Caco-2 (cell line): ENCODE measurements at regions not wholly inside any gene's neighbourhood (a gene's known extent, or its start where the extent isn't known, plus 50 kb on each side); places are given as distances from the start of the nearest gene placed in this dataset.

Experiments
- BruUV-seq: library from RNA; stranded (reverse); fragments of 400-500 nt; replicated peaks from 2 replicates; lab custom pipeline; 2021; lab: Mats Ljungman, UMichigan
- CTCF ChIA-PET: fragments of 300-600 bp; sonication (Branson Sonifier 250); formaldehyde crosslinking; loops from one replicate; lab custom pipeline; 2022; ENCODE audit warnings: antibody characterized with exemption; lab: Charles Lee
- POLR2A ChIA-PET: fragments of 300-600 bp; sonication (Branson Sonifier 250); formaldehyde crosslinking; loops from one replicate; lab custom pipeline; 2022; ENCODE audit warnings: antibody characterized with exemption; lab: Charles Lee
- DNase-seq, 2 experiments: peaks; one replicate each; pipeline versions ENCODE4 v3.0.0 to v3.0.0-alpha.2; 2020 to 2022
- H3K27me3 ChIP-seq: replicated peaks from 2 replicates; pipeline ENCODE4 v1.6.0; 2011; ENCODE audit warnings: low read length; ENCODE audit not compliant: control insufficient read depth, insufficient read depth
- H3K36me3 ChIP-seq: 2 replicates; pipeline ENCODE4 v1.5.1; 2011; ENCODE audit warnings: low read length; ENCODE audit not compliant: control insufficient read depth, insufficient read depth
- H3K4me1 ChIP-seq: fragments of 250-450 bp; sonication (Bioruptor Pico); 2 replicates; pipeline ENCODE4 v1.5.1; 2020; ENCODE audit warnings: mild to moderate bottlenecking
- H3K4me3 ChIP-seq: 2 replicates; pipeline ENCODE4 v1.5.1; 2011; ENCODE audit warnings: low read depth, mild to moderate bottlenecking, control low read depth, low read length
- H3K9me3 ChIP-seq: fragments of 250-450 bp; sonication (Bioruptor Pico); 2 replicates; pipeline ENCODE4 v1.5.1; 2020; ENCODE audit warnings: mild to moderate bottlenecking, moderate library complexity
- H3K27ac Mint-ChIP-seq: one replicate; pipeline ENCODE4 v1.8.0; 2022; ENCODE audit warnings: mixed read lengths; ENCODE audit not compliant: unreplicated experiment
- H3K27me3 Mint-ChIP-seq: one replicate; pipeline ENCODE4 v1.8.0; 2022; ENCODE audit warnings: mixed read lengths; ENCODE audit not compliant: insufficient read depth, unreplicated experiment
- H3K36me3 Mint-ChIP-seq: one replicate; pipeline ENCODE4 v1.8.0; 2022; ENCODE audit warnings: mild to moderate bottlenecking, mixed read lengths; ENCODE audit not compliant: insufficient read depth, unreplicated experiment
- H3K4me1 Mint-ChIP-seq: one replicate; pipeline ENCODE4 v1.8.0; 2022; ENCODE audit warnings: low read depth, mixed read lengths; ENCODE audit not compliant: unreplicated experiment
- H3K4me3 Mint-ChIP-seq: one replicate; pipeline ENCODE4 v1.8.0; 2022; ENCODE audit warnings: mild to moderate bottlenecking, moderate library complexity, mixed read lengths; ENCODE audit not compliant: unreplicated experiment
- H3K9me3 Mint-ChIP-seq: one replicate; pipeline ENCODE4 v1.8.0; 2022; ENCODE audit warnings: mixed read lengths; ENCODE audit not compliant: unreplicated experiment
- intact Hi-C: fragments of 100-400 bp; cut with micrococcal nuclease; formaldehyde crosslinking; loops from one replicate; pipeline ENCODE4 v1.10.0; 2022; ENCODE audit not compliant: unreplicated experiment
- TF ChIP-seq, protein P1 (sequence below), 2 experiments: fragments of 200-600 bp in 1 of 2; IDR thresholded peaks; 1 replicate in 1 of 2; 2 replicates in 1 of 2; pipeline versions ENCODE4 v1.5.1 to v1.8.0; 2011 to 2022; ENCODE audit warnings: antibody characterized with exemption in 1 of 2, control low read depth in 1 of 2, inconsistent platforms in 1 of 2, low read depth in 1 of 2, low read length in 1 of 2, mild to moderate bottlenecking in 1 of 2, moderate library complexity in 1 of 2; ENCODE audit not compliant: insufficient read depth in 1 of 2, severe bottlenecking in 1 of 2, unreplicated experiment in 1 of 2

DNA sequence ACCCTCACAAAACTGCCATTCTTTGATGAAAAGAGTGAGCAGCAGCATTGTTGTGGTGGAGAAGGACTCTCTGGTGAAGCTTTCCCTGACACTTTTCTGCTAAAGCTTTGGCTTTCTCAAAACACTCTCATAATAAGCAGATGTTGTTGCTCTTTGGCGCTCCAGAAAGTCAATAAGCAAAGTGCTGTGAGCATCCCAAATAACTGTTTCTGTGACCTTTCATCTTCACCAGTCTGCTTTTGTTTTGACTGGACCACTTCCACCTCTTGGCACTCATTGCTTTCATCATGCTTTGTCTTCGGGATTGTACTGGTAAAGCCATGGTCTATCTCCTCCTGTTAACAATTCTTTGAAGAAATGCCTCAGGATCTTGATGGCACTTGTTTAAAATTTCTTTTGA is 424.7 kb upstream of the TMPO start:
- Mint-ChIP-seq H3K27me3 (no peaks in the 10 kb centered on the region), H3K27ac (no peak overlapping the region), H3K36me3 (no peaks in the 10 kb centered on the region), H3K4me1 (peaks cover 30% of the 10 kb centered on the region), H3K4me3 (no peak overlapping the region), H3K9me3 (peaks cover 46% of the 10 kb centered on the region)
- Histone ChIP-seq H3K36me3 (no peaks in the 10 kb centered on the region), H3K4me3 (no peak overlapping the region), H3K27me3 (no peaks in the 10 kb centered on the region), H3K9me3 (peaks cover 10% of the 10 kb centered on the region), H3K4me1 (peaks cover 11% of the 10 kb centered on the region)
- ChIA-PET POLR2A (no interaction called here), CTCF (no interaction called here)
- intact Hi-C loops = no loop called here
- DNase-seq = no peak
- TF ChIP-seq, protein P1, sequence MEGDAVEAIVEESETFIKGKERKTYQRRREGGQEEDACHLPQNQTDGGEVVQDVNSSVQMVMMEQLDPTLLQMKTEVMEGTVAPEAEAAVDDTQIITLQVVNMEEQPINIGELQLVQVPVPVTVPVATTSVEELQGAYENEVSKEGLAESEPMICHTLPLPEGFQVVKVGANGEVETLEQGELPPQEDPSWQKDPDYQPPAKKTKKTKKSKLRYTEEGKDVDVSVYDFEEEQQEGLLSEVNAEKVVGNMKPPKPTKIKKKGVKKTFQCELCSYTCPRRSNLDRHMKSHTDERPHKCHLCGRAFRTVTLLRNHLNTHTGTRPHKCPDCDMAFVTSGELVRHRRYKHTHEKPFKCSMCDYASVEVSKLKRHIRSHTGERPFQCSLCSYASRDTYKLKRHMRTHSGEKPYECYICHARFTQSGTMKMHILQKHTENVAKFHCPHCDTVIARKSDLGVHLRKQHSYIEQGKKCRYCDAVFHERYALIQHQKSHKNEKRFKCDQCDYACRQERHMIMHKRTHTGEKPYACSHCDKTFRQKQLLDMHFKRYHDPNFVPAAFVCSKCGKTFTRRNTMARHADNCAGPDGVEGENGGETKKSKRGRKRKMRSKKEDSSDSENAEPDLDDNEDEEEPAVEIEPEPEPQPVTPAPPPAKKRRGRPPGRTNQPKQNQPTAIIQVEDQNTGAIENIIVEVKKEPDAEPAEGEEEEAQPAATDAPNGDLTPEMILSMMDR (IDR thresholded peaks at IDR 0.05; ENCODE audit: insufficient read depth in 1 of 2, low read depth in 1 of 2, low read length in 1 of 2, severe bottlenecking in 1 of 2, unreplicated experiment in 1 of 2) = no peak
- BruUV-seq = no TSS peak

DNA sequence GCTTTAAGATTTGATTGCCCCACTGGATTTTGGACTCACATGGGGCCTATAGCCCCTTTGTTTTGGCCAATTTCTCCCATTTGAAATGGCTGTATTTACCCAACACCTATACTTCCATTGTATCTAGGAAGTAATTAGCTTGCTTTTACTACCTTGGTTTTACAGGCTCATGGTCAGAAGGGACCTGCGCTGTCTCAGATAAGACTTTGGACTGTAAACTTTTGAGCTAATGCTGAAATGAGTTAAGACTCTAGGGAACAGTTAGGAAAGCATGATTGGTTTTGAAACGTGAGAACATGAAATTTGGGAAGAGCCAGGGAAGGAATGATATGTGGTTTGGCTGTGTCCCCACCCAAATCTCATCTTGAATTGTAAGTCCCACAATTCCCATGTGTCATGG is 419.0 kb upstream of the TMPO start:
- no TSS peak for BruUV-seq
- H3K27me3 Mint-ChIP-seq = no peaks in the 10 kb centered on the region
- DNase-seq = no peak
- Histone ChIP-seq H3K27me3 (no peaks in the 10 kb centered on the region), H3K9me3 (peaks cover 7% of the 10 kb centered on the region), H3K36me3 (no peaks in the 10 kb centered on the region), H3K4me1 (no peaks in the 10 kb centered on the region), H3K4me3 (no peak overlapping the region)
- ChIA-PET CTCF (no interaction called here), POLR2A (no interaction called here)
- H3K9me3 Mint-ChIP-seq = peaks cover 34% of the 10 kb centered on the region
- TF ChIP-seq, protein P1 (IDR thresholded peaks at IDR 0.05; ENCODE audit: insufficient read depth in 1 of 2, low read depth in 1 of 2, low read length in 1 of 2, severe bottlenecking in 1 of 2, unreplicated experiment in 1 of 2) = no peak
- H3K36me3 Mint-ChIP-seq = no peaks in the 10 kb centered on the region
- intact Hi-C loops = no loop called here
- no peak overlapping the region for H3K27ac Mint-ChIP-seq
- no peaks in the 10 kb centered on the region for H3K4me1 Mint-ChIP-seq
- no peak overlapping the region for H3K4me3 Mint-ChIP-seq

DNA sequence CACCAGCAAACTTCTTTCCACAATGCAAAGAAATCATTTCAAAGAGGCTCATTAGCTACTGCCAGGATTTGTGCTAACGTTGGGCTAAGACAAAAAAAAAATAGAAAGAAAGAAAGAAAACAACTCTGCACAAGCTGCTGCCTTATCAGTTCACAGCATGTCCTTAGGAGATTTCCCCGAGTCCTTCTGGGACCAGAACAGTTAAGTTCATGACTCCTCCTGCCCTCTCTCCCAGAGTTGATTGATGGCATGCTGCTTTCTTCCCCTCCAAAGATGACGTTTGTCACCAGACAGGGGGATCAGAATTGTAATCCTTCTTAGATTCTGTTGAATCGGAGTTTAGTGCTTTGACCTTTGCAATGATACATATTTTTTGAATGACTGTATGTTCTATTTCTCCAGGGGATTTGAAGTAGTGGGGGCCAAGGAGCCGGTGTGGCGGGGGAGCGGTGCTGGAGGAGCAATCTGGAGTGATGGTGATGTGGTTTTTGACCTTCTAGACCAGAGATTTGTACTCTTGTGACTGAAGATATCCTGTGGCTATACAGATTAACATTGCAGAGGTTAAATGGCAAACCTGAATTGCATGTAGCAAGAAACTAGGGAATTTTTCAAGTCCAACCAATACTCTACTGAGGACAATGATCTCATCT is 409.2 kb upstream of the TMPO start:
- no peaks in the 10 kb centered on the region for H3K36me3 ChIP-seq
- no peaks in the 10 kb centered on the region for H3K9me3 Mint-ChIP-seq
- no peaks in the 10 kb centered on the region for H3K27me3 Mint-ChIP-seq
- ChIA-PET POLR2A (no interaction called here), CTCF (no interaction called here)
- no peaks in the 10 kb centered on the region for H3K27me3 ChIP-seq
- H3K4me1 Mint-ChIP-seq = peaks cover 7% of the 10 kb centered on the region
- no peak overlapping the region for H3K4me3 Mint-ChIP-seq
- H3K9me3 ChIP-seq = no peaks in the 10 kb centered on the region
- intact Hi-C loops = no loop called here
- H3K27ac Mint-ChIP-seq = no peak overlapping the region
- H3K4me1 ChIP-seq = no peaks in the 10 kb centered on the region
- no TSS peak for BruUV-seq
- no peak for DNase-seq
- no peaks in the 10 kb centered on the region for H3K36me3 Mint-ChIP-seq
- TF ChIP-seq, protein P1 (IDR thresholded peaks at IDR 0.05; ENCODE audit: insufficient read depth in 1 of 2, low read depth in 1 of 2, low read length in 1 of 2, severe bottlenecking in 1 of 2, unreplicated experiment in 1 of 2) = no peak
- H3K4me3 ChIP-seq = no peak overlapping the region
